ENCODE measurements at regions not wholly inside any gene's neighbourhood (a gene's known extent, or its start where the extent isn't known, plus 50 kb on each side); places are given as distances from the start of the nearest gene placed in this dataset.
A peak's percentile ranks its signal among the peaks of the same experiment; 100 is the strongest.

GRCh38 chr2:20509301-20509769 lies 62.5 kb downstream of the RHOB start:
- H3K79me2 ChIP-seq (ENCODE audit: low read depth) = no peaks in the 10 kb centered on the region
- Mint-ChIP-seq H3K4me3 (peak overlapping the region; percentile 27), H3K27ac (no peak overlapping the region), H3K4me1 (peaks cover 45% of the 10 kb centered on the region), H3K9me3 (peaks cover under 1% of the 10 kb centered on the region), H3K36me3 (no peaks in the 10 kb centered on the region), H3K27me3 (ENCODE audit: insufficient read depth, low read depth) (peaks cover 24% of the 10 kb centered on the region)
- no peaks in the 10 kb centered on the region for H4K20me1 ChIP-seq (ENCODE audit: low read depth)
- H3K4me2 ChIP-seq = no peak overlapping the region
- H3F3A ChIP-seq (ENCODE audit: low read depth) = no peaks in the 10 kb centered on the region
- H2AFZ ChIP-seq (replicated peaks) = no peak overlapping the region
- H3K9ac ChIP-seq = no peak overlapping the region
- H3K4me1 ChIP-seq = peaks cover 16% of the 10 kb centered on the region
- TF ChIP-seq EZH2 (IDR thresholded peaks at IDR 0.05) = no peak
- TF ChIP-seq, protein P1, sequence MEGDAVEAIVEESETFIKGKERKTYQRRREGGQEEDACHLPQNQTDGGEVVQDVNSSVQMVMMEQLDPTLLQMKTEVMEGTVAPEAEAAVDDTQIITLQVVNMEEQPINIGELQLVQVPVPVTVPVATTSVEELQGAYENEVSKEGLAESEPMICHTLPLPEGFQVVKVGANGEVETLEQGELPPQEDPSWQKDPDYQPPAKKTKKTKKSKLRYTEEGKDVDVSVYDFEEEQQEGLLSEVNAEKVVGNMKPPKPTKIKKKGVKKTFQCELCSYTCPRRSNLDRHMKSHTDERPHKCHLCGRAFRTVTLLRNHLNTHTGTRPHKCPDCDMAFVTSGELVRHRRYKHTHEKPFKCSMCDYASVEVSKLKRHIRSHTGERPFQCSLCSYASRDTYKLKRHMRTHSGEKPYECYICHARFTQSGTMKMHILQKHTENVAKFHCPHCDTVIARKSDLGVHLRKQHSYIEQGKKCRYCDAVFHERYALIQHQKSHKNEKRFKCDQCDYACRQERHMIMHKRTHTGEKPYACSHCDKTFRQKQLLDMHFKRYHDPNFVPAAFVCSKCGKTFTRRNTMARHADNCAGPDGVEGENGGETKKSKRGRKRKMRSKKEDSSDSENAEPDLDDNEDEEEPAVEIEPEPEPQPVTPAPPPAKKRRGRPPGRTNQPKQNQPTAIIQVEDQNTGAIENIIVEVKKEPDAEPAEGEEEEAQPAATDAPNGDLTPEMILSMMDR (IDR thresholded peaks at IDR 0.05) = no peak
- no peak for TF ChIP-seq EZH2phosphoT487 (IDR thresholded peaks at IDR 0.05)
- H3K27me3 ChIP-seq = no peaks in the 10 kb centered on the region
- DNase-seq (ENCODE audit: low spot score) = peak; percentile 47
- no peak overlapping the region for H3K4me3 ChIP-seq
- no peaks in the 10 kb centered on the region for H3K9me3 ChIP-seq (ENCODE audit: low read depth)
- H3K36me3 ChIP-seq = no peaks in the 10 kb centered on the region
- no peak overlapping the region for H3K27ac ChIP-seq

GRCh38 chr2:20509770-20510490 lies 63.1 kb downstream of the RHOB start:
- Mint-ChIP-seq H3K36me3 (peaks cover under 1% of the 10 kb centered on the region), H3K4me3 (no peak overlapping the region), H3K27ac (no peak overlapping the region), H3K9me3 (peaks cover 4% of the 10 kb centered on the region), H3K27me3 (ENCODE audit: insufficient read depth, low read depth) (peaks cover 26% of the 10 kb centered on the region), H3K4me1 (peaks cover 45% of the 10 kb centered on the region)
- no peaks in the 10 kb centered on the region for H4K20me1 ChIP-seq (ENCODE audit: low read depth)
- peaks cover 16% of the 10 kb centered on the region for H3K4me1 ChIP-seq
- peak overlapping the region; percentile 1 for H2AFZ ChIP-seq (replicated peaks)
- H3K9me3 ChIP-seq (ENCODE audit: low read depth) = no peaks in the 10 kb centered on the region
- no peak overlapping the region for H3K4me3 ChIP-seq
- no peak overlapping the region for H3K27ac ChIP-seq
- no peaks in the 10 kb centered on the region for H3K36me3 ChIP-seq
- H3K27me3 ChIP-seq = no peaks in the 10 kb centered on the region
- TF ChIP-seq, protein P1 (IDR thresholded peaks at IDR 0.05) = no peak
- no peak for TF ChIP-seq EZH2phosphoT487 (IDR thresholded peaks at IDR 0.05)
- TF ChIP-seq EZH2 (IDR thresholded peaks at IDR 0.05) = no peak
- no peak overlapping the region for H3K4me2 ChIP-seq
- no peaks in the 10 kb centered on the region for H3F3A ChIP-seq (ENCODE audit: low read depth)
- DNase-seq (ENCODE audit: low spot score) = peak; percentile 87
- no peak overlapping the region for H3K9ac ChIP-seq
- H3K79me2 ChIP-seq (ENCODE audit: low read depth) = no peaks in the 10 kb centered on the region

DNA sequence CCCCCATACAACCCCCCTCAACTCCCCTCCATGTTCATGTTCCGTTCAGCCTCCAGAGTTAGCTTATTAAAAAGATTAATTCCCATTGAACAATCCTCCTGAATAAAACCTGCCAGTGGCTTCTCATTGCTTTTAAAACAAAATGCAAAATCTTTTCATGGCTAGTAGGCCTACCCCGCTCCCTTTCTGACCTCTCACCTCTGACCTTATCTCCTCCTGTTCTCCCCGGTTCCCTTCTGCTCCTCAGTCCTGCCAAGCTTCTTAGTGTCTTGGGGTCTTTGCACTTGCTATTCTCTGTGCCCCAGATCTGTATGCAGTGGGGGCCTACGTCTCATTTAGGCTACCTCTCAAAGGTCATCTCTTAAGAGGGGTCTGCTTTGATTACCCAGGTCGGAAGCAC lies 64.3 kb downstream of the RHOB start:
- Histone ChIP-seq H3K27ac (no peak overlapping the region), H3K27me3 (no peaks in the 10 kb centered on the region), H3K4me1 (peaks cover 16% of the 10 kb centered on the region), H3F3A (ENCODE audit: low read depth) (no peaks in the 10 kb centered on the region), H3K79me2 (ENCODE audit: low read depth) (no peaks in the 10 kb centered on the region), H3K36me3 (no peaks in the 10 kb centered on the region), H3K9me3 (ENCODE audit: low read depth) (no peaks in the 10 kb centered on the region), H3K4me3 (no peak overlapping the region), H3K4me2 (no peak overlapping the region), H2AFZ (replicated peaks) (no peak overlapping the region), H3K9ac (no peak overlapping the region), H4K20me1 (ENCODE audit: low read depth) (no peaks in the 10 kb centered on the region)
- peaks cover 26% of the 10 kb centered on the region for H3K27me3 Mint-ChIP-seq (ENCODE audit: insufficient read depth, low read depth)
- H3K9me3 Mint-ChIP-seq = peaks cover 14% of the 10 kb centered on the region
- H3K4me3 Mint-ChIP-seq = no peak overlapping the region
- DNase-seq (ENCODE audit: low spot score) = no peak
- no peak for TF ChIP-seq EZH2phosphoT487 (IDR thresholded peaks at IDR 0.05)
- TF ChIP-seq EZH2 (IDR thresholded peaks at IDR 0.05) = no peak
- TF ChIP-seq, protein P1 (IDR thresholded peaks at IDR 0.05) = no peak
- H3K4me1 Mint-ChIP-seq = peaks cover 42% of the 10 kb centered on the region
- peaks cover 2% of the 10 kb centered on the region for H3K36me3 Mint-ChIP-seq
- peak overlapping the region; percentile 82 for H3K27ac Mint-ChIP-seq

Data from neural progenitor cell (in vitro differentiated cells).